MM.1S (cell line): ENCODE measurements at regions not wholly inside any gene's neighbourhood (a gene's known extent, or its start where the extent isn't known, plus 50 kb on each side); places are given as distances from the start of the nearest gene placed in this dataset.

Experiments used
- DNase-seq: peaks from one replicate; pipeline ENCODE4 v3.0.0-alpha.2; 2015
- H2AFZ ChIP-seq: fragments of 300-600 bp; sonication (generic); 2 replicates; pipeline ENCODE4 v1.6.0; 2016; ENCODE audit warnings: antibody characterized with exemption, low read length
- H3F3A ChIP-seq: fragments of 300-600 bp; sonication (generic); 2 replicates; pipeline ENCODE4 v1.6.1; 2016; ENCODE audit warnings: mild to moderate bottlenecking, antibody characterized with exemption, low read length, moderate library complexity, mixed read lengths; ENCODE audit not compliant: insufficient read depth
- H3K27ac ChIP-seq: fragments of 300-600 bp; sonication (generic); 2 replicates; pipeline ENCODE4 v1.5.1; 2016; ENCODE audit warnings: mild to moderate bottlenecking, low read length
- H3K27me3 ChIP-seq: fragments of 300-600 bp; sonication (generic); replicated peaks from 2 replicates; pipeline ENCODE4 v1.6.0; 2016; ENCODE audit warnings: low read length; ENCODE audit not compliant: insufficient read depth
- H3K36me3 ChIP-seq: fragments of 300-600 bp; sonication (generic); replicated peaks from 2 replicates; pipeline ENCODE4 v1.6.1; 2016; ENCODE audit warnings: mild to moderate bottlenecking, low read length, mixed read lengths; ENCODE audit not compliant: insufficient read depth
- H3K4me1 ChIP-seq: fragments of 300-600 bp; sonication (generic); 2 replicates; pipeline ENCODE4 v1.6.1; 2016; ENCODE audit warnings: low read length, mixed read lengths
- H3K4me2 ChIP-seq: fragments of 300-600 bp; sonication (generic); 2 replicates; pipeline ENCODE4 v1.6.0; 2016; ENCODE audit warnings: low read depth, low read length
- H3K4me3 ChIP-seq: fragments of 300-600 bp; sonication (generic); 2 replicates; pipeline ENCODE4 v1.5.1; 2016; ENCODE audit warnings: low read length, mixed read lengths
- H3K79me2 ChIP-seq: fragments of 300-600 bp; sonication (generic); 2 replicates; pipeline ENCODE4 v1.6.1; 2016; ENCODE audit warnings: mixed run types, low read length, mixed read lengths
- H3K9ac ChIP-seq: fragments of 300-600 bp; sonication (generic); 2 replicates; pipeline ENCODE4 v1.6.1; 2016; ENCODE audit warnings: low read length, mixed read lengths
- H3K9me2 ChIP-seq: fragments of 300-600 bp; sonication (generic); replicated peaks from 2 replicates; pipeline ENCODE4 v1.6.1; 2016; ENCODE audit warnings: mild to moderate bottlenecking, low read length, mixed read lengths; ENCODE audit not compliant: insufficient read depth
- H3K9me3 ChIP-seq: fragments of 300-600 bp; sonication (generic); replicated peaks from 2 replicates; pipeline ENCODE4 v1.6.1; 2016; ENCODE audit warnings: mild to moderate bottlenecking, low read length, mixed read lengths; ENCODE audit not compliant: insufficient read depth
- H4K20me1 ChIP-seq: fragments of 300-600 bp; sonication (generic); 2 replicates; pipeline ENCODE4 v1.6.1; 2016; ENCODE audit warnings: mild to moderate bottlenecking, low read length, moderate library complexity, mixed read lengths; ENCODE audit not compliant: insufficient read depth
- CTCF ChIP-seq: fragments of 300-600 bp; sonication (generic); IDR thresholded peaks from 2 replicates; pipeline ENCODE4 v1.5.1; 2016; ENCODE audit warnings: antibody characterized with exemption, low read length, mixed read lengths
- EZH2 ChIP-seq: fragments of 300-600 bp; sonication (generic); optimal IDR thresholded peaks from 2 replicates; pipeline ENCODE3; 2017; ENCODE audit warnings: low read depth, mild to moderate bottlenecking, antibody characterized with exemption, low read length, mixed read lengths
- EZH2phosphoT487 ChIP-seq: fragments of 300-600 bp; sonication (generic); IDR thresholded peaks from 2 replicates; pipeline ENCODE4 v1.6.1; 2018; ENCODE audit warnings: antibody characterized with exemption, low read length

GRCh38 chr2:34570266-34570872 lies 971.3 kb upstream of the FAM98A start:
- DNase-seq: peak; percentile 35
- Histone ChIP-seq H3K79me2 (no peaks in the 10 kb centered on the region), H3K4me3 (no peak overlapping the region), H3K9me2 (no peaks in the 10 kb centered on the region), H4K20me1 (no peaks in the 10 kb centered on the region), H3F3A (no peaks in the 10 kb centered on the region), H3K4me2 (no peak overlapping the region), H3K9me3 (no peaks in the 10 kb centered on the region), H2AFZ (no peak overlapping the region), H3K36me3 (no peaks in the 10 kb centered on the region), H3K27me3 (no peaks in the 10 kb centered on the region), H3K27ac (no peak overlapping the region), H3K9ac (no peak overlapping the region), H3K4me1 (no peaks in the 10 kb centered on the region)
- TF ChIP-seq CTCF (peak; percentile 51), EZH2 (no peak)

- Histone ChIP-seq H3F3A (no peaks in the 10 kb centered on the region), H3K9me3 (no peaks in the 10 kb centered on the region), H3K27ac (no peak overlapping the region), H4K20me1 (no peaks in the 10 kb centered on the region), H3K4me3 (no peak overlapping the region), H3K9ac (no peak overlapping the region), H3K9me2 (no peaks in the 10 kb centered on the region), H3K4me2 (no peak overlapping the region), H3K27me3 (no peaks in the 10 kb centered on the region), H2AFZ (no peak overlapping the region), H3K36me3 (no peaks in the 10 kb centered on the region), H3K4me1 (no peaks in the 10 kb centered on the region), H3K79me2 (no peaks in the 10 kb centered on the region)
- no peak for DNase-seq
- TF ChIP-seq EZH2 (no peak), CTCF (no peak), EZH2phosphoT487 (no peak)
Observed at GRCh38 chr2:34567128-34567527, 968.0 kb upstream of the FAM98A start.

- TF ChIP-seq EZH2phosphoT487 (no peak), EZH2 (no peak), CTCF (no peak)
- H3K79me2 ChIP-seq: no peaks in the 10 kb centered on the region
- H4K20me1 ChIP-seq: no peaks in the 10 kb centered on the region
- DNase-seq: no peak
- H3K4me2 ChIP-seq: no peak overlapping the region
- H3K9me2 ChIP-seq: no peaks in the 10 kb centered on the region
- H2AFZ ChIP-seq: no peak overlapping the region
- H3K27me3 ChIP-seq: no peaks in the 10 kb centered on the region
- H3K9me3 ChIP-seq: no peaks in the 10 kb centered on the region
- no peaks in the 10 kb centered on the region for H3K4me1 ChIP-seq
- H3K27ac ChIP-seq: no peak overlapping the region
- no peak overlapping the region for H3K9ac ChIP-seq
- no peaks in the 10 kb centered on the region for H3K36me3 ChIP-seq
- no peaks in the 10 kb centered on the region for H3F3A ChIP-seq
- H3K4me3 ChIP-seq: no peak overlapping the region
Observed at GRCh38 chr2:34552337-34552736, 953.2 kb upstream of the FAM98A start.
